ENCODE measurements at regions not wholly inside any gene's neighbourhood (a gene's known extent, or its start where the extent isn't known, plus 50 kb on each side); places are given as distances from the start of the nearest gene placed in this dataset.

- in situ Hi-C loops (cut with HindIII; ENCODE audit: low pct_ligation_motif_present, low sequenced_read_pairs): no loop called here
- Histone ChIP-seq H3K36me3 (replicated peaks) (no peaks in the 10 kb centered on the region), H3K4me3 (ENCODE audit: low read depth, low read length) (no peak overlapping the region), H3K27ac (no peak overlapping the region), H3K27me3 (replicated peaks) (no peaks in the 10 kb centered on the region)
- TF ChIP-seq CTCF (IDR thresholded peaks at IDR 0.05; ENCODE audit: low read depth, low read length, missing control alignments): no peak
- no peak for DNase-seq
These were observed 198.7 kb downstream of the CXCL12 start for GRCh38 chr10:44186150-44186549.

GRCh38 chr10:44185315-44185666 lies 199.6 kb downstream of the CXCL12 start:
- no peak overlapping the region for H3K4me3 ChIP-seq (ENCODE audit: low read depth, low read length)
- DNase-seq: no peak
- TF ChIP-seq CTCF (IDR thresholded peaks at IDR 0.05; ENCODE audit: low read depth, low read length, missing control alignments): no peak
- H3K36me3 ChIP-seq (replicated peaks): no peaks in the 10 kb centered on the region
- in situ Hi-C loops (cut with HindIII; ENCODE audit: low pct_ligation_motif_present, low sequenced_read_pairs): no loop called here
- no peak overlapping the region for H3K27ac ChIP-seq
- no peaks in the 10 kb centered on the region for H3K27me3 ChIP-seq (replicated peaks)

GRCh38 chr10:44184633-44185314 lies 200.1 kb downstream of the CXCL12 start:
- H3K27me3 ChIP-seq (replicated peaks): no peaks in the 10 kb centered on the region
- no peak for TF ChIP-seq CTCF (IDR thresholded peaks at IDR 0.05; ENCODE audit: low read depth, low read length, missing control alignments)
- no peak for DNase-seq
- in situ Hi-C loops (cut with HindIII; ENCODE audit: low pct_ligation_motif_present, low sequenced_read_pairs): no loop called here
- H3K4me3 ChIP-seq (ENCODE audit: low read depth, low read length): no peak overlapping the region
- H3K36me3 ChIP-seq (replicated peaks): no peaks in the 10 kb centered on the region
- H3K27ac ChIP-seq: no peak overlapping the region

GRCh38 chr10:44183667-44184632 lies 200.9 kb downstream of the CXCL12 start:
- H3K4me3 ChIP-seq (ENCODE audit: low read depth, low read length): no peak overlapping the region
- no peak for DNase-seq
- in situ Hi-C loops (cut with HindIII; ENCODE audit: low pct_ligation_motif_present, low sequenced_read_pairs): no loop called here
- no peak overlapping the region for H3K27ac ChIP-seq
- no peaks in the 10 kb centered on the region for H3K36me3 ChIP-seq (replicated peaks)
- no peak for TF ChIP-seq CTCF (IDR thresholded peaks at IDR 0.05; ENCODE audit: low read depth, low read length, missing control alignments)
- no peaks in the 10 kb centered on the region for H3K27me3 ChIP-seq (replicated peaks)

GRCh38 chr10:44182909-44183308 lies 202.0 kb downstream of the CXCL12 start:
- Histone ChIP-seq H3K27me3 (replicated peaks) (no peaks in the 10 kb centered on the region), H3K27ac (no peak overlapping the region), H3K36me3 (replicated peaks) (no peaks in the 10 kb centered on the region), H3K4me3 (ENCODE audit: low read depth, low read length) (no peak overlapping the region)
- in situ Hi-C loops (cut with HindIII; ENCODE audit: low pct_ligation_motif_present, low sequenced_read_pairs): no loop called here
- no peak for TF ChIP-seq CTCF (IDR thresholded peaks at IDR 0.05; ENCODE audit: low read depth, low read length, missing control alignments)
- DNase-seq: no peak

Data from brain microvascular endothelial cell (primary cell).